NT2/D1 (cell line): ENCODE measurements at regions not wholly inside any gene's neighbourhood (a gene's known extent, or its start where the extent isn't known, plus 50 kb on each side); places are given as distances from the start of the nearest gene placed in this dataset.
"Not testable (repeated sequence)": the region's sequence is repeated elsewhere in the genome, so short reads cannot be mapped to it uniquely, and the experiment has no call there.

Experiments used
- DNase-seq: peaks from one replicate; pipeline ENCODE4 v3.0.0-alpha.2; 2011; ENCODE audit warnings: low read depth, low spot score
- H3K27me3 ChIP-seq: 2 replicates; pipeline ENCODE4 v1.6.0; 2011; ENCODE audit warnings: mild to moderate bottlenecking; ENCODE audit not compliant: insufficient read length, insufficient read depth
- H3K36me3 ChIP-seq: 2 replicates; pipeline ENCODE4 v1.6.1; 2011; ENCODE audit warnings: mild to moderate bottlenecking, low read length, mixed read lengths; ENCODE audit not compliant: insufficient read depth, insufficient read length
- H3K4me1 ChIP-seq: 2 replicates; pipeline ENCODE4 v1.5.1; 2011; ENCODE audit not compliant: insufficient read depth, insufficient read length
- H3K4me3 ChIP-seq: 2 replicates; pipeline ENCODE4 v1.5.1; 2011; ENCODE audit warnings: low read depth; ENCODE audit not compliant: insufficient read length
- H3K9ac ChIP-seq: 2 replicates; pipeline ENCODE4 v1.6.0; 2011; ENCODE audit warnings: low read depth; ENCODE audit not compliant: insufficient read length
- H3K9me3 ChIP-seq: 2 replicates; pipeline ENCODE4 v1.5.1; 2011; ENCODE audit warnings: mild to moderate bottlenecking, low read length; ENCODE audit not compliant: insufficient read depth
- SUZ12 ChIP-seq: IDR thresholded peaks from 2 replicates; pipeline ENCODE4 v1.6.1; 2011; ENCODE audit not compliant: insufficient read length, insufficient read depth; ENCODE audit errors: extremely low read depth
- YY1 ChIP-seq: IDR thresholded peaks from 2 replicates; pipeline ENCODE4 v1.6.1; 2011; ENCODE audit not compliant: insufficient read length, insufficient read depth
- ZNF274 ChIP-seq: IDR thresholded peaks from 2 replicates; pipeline ENCODE4 v1.6.1; 2011; ENCODE audit warnings: mild to moderate bottlenecking, low read depth, low read length

DNA sequence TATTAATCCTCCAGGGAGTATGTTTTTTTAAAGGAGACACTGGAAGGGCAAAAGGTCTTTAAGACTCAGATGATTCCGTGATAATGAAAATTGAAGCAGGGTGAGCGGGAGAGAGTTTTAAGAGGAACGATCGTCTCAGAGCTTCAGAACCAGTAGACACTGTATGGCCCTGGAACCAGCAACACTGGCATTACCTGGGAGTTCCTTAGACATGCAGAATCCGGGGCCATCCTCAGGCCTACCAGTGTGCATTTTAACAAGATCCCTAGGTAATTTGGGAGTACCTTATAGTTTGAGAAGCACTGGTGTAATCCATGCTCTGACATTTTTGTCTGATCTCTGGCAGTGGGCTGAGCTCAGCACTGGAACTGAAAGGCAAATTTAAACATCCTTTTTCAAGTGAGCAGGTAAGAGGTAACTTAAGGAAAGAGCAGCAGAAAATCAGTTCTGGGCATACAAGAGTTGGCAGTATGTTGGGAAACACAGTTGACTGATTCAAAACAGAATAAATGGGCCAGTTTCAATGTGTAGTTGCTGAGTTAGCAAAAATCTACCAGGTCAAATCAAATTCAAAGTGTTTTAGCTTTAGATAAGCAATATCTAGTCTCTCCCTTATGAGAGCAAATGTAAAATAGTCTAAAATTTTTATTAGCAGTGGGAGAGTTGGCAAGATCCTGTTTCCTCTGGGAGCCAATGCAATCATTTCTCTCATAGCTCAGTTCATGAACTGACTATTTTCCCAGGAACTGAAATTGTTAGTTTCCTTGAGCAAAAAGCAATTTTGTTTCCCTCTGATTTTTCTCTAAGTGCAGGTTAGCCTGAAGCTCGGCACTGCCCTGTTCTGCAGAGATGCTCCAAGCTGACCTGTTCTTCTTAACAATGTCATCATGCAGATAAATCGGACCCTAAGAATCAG is 97.2 kb upstream of the ELMO1 start:
- peaks cover 2% of the 10 kb centered on the region for H3K4me1 ChIP-seq
- TF ChIP-seq ZNF274 (no peak), SUZ12 (no peak), YY1 (no peak)
- no peaks in the 10 kb centered on the region for H3K27me3 ChIP-seq
- H3K4me3 ChIP-seq = no peak overlapping the region
- H3K9ac ChIP-seq = no peak overlapping the region
- DNase-seq = no peak
- H3K9me3 ChIP-seq = no peaks in the 10 kb centered on the region
- H3K36me3 ChIP-seq = no peaks in the 10 kb centered on the region

GRCh38 chr7:37546677-37547076 is 98.0 kb upstream of the ELMO1 start:
- TF ChIP-seq SUZ12 (no peak), YY1 (no peak), ZNF274 (no peak)
- Histone ChIP-seq H3K9ac (no peak overlapping the region), H3K27me3 (no peaks in the 10 kb centered on the region), H3K9me3 (no peaks in the 10 kb centered on the region), H3K4me3 (no peak overlapping the region), H3K4me1 (peaks cover 7% of the 10 kb centered on the region), H3K36me3 (no peaks in the 10 kb centered on the region)
- no peak for DNase-seq

DNA sequence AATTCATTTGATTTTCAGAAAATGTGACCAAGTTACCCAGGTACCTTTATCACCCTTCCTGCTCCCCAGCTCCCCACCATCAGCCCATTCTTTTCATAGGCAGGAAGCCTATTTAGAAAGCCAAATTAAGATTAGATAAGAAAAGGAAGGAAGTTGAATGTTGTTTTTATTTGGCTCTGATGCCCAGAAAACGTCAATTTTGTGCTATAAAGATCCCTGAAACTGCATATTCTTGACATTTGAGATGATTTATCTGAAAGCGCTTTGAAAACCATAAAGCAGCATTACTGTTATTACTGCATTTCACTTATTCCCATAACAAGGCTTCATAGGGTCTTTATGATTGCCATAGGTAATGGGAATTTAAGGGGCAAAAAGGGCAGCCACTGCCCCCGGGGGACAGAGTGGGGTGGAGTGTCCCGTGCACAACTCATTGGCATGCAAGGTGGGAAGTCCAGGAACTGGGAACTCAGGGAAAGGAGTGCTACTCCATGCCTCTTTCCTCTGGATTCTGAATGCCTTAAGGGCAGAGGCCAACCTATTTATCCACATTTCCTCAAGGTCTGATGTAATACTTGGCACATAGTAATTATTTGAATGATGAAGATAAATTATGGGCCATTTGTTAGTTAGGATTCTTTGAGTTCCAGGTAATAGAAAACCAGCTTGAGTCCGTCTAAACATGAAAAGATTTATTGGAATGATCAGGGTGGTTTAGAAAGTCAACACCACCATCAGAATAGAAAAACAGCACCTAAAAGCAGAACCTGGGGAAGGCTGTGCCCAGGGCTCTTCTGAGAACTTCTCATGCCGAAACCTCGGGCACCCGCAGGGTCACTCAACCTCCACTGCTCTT is 100.6 kb upstream of the ELMO1 start:
- Histone ChIP-seq H3K27me3 (no peaks in the 10 kb centered on the region), H3K36me3 (no peaks in the 10 kb centered on the region), H3K4me1 (peaks cover 7% of the 10 kb centered on the region), H3K4me3 (no peak overlapping the region), H3K9ac (no peak overlapping the region), H3K9me3 (no peaks in the 10 kb centered on the region)
- DNase-seq = no peak
- TF ChIP-seq YY1 = no peak
- no peak for TF ChIP-seq SUZ12
- no peak for TF ChIP-seq ZNF274

DNA sequence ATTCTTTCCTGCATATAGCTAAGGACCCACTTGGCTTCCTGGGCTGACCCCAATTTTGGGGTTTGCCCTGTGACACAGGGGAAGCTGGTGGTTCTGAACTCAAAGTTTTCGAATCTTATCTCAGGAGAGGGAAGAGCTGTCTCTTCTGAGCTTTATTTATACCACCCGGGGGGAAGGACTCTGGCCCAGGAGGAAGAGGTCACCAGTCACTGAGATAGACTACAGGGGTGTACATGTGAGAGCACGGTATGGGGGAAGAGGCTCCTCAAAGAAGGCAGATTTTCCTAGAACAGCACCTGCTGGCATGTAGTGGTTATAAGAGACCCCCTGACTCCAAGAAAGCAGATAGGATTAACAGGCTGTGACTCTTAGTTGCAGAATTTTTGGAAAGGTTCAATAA is 101.8 kb upstream of the ELMO1 start:
- TF ChIP-seq YY1 = no peak
- no peak for TF ChIP-seq SUZ12
- no peak for TF ChIP-seq ZNF274
- Histone ChIP-seq H3K27me3 (no peaks in the 10 kb centered on the region), H3K4me1 (peaks cover 7% of the 10 kb centered on the region), H3K9ac (no peak overlapping the region), H3K36me3 (no peaks in the 10 kb centered on the region), H3K9me3 (peaks cover 7% of the 10 kb centered on the region; the same call in 1 of the 2 replicates), H3K4me3 (no peak overlapping the region)
- no peak for DNase-seq

GRCh38 chr7:37550872-37551271 is 102.2 kb upstream of the ELMO1 start:
- peaks cover 7% of the 10 kb centered on the region for H3K4me1 ChIP-seq
- TF ChIP-seq SUZ12 (no peak), YY1 (no peak), ZNF274 (no peak)

DNA sequence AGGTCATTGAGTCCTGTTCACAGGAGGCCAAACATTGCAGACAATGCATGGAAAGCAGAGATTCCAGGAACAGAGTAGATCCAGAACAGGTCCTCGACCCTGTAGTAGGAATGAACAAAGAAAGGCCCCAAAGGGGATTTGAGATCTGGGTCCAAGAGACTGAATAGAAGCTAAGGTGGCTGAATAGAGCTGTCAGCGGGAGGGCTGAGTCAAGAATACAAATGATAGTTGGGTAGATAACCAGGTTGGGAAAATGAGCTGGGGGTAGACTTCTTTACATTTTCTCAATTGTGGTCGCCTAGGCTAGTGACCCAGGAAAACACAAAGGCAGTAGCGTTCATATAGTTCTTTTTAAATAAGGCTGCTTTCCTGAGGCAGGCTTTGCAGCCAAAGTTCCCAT is 103.4 kb upstream of the ELMO1 start:
- no peaks in the 10 kb centered on the region for H3K36me3 ChIP-seq
- DNase-seq = peak; percentile 73
- no peak overlapping the region for H3K9ac ChIP-seq
- peaks cover 7% of the 10 kb centered on the region for H3K4me1 ChIP-seq
- TF ChIP-seq SUZ12 (no peak), ZNF274 (no peak), YY1 (no peak)
- H3K9me3 ChIP-seq = peaks cover 8% of the 10 kb centered on the region; the same call in 1 of the 2 replicates
- no peaks in the 10 kb centered on the region for H3K27me3 ChIP-seq
- no peak overlapping the region for H3K4me3 ChIP-seq

More at GRCh38 chr7:37550872-37551271, 102.2 kb upstream of the ELMO1 start:
- no peaks in the 10 kb centered on the region for H3K36me3 ChIP-seq
- H3K9ac ChIP-seq = no peak overlapping the region
- DNase-seq = no peak
- H3K9me3 ChIP-seq = peaks cover 8% of the 10 kb centered on the region; the same call in 1 of the 2 replicates
- H3K4me3 ChIP-seq = no peak overlapping the region
- H3K27me3 ChIP-seq = no peaks in the 10 kb centered on the region

- not testable (repeated sequence) for DNase-seq, H3K36me3 ChIP-seq, H3K4me3 ChIP-seq, H3K27me3 ChIP-seq, H3K9ac ChIP-seq, H3K4me1 ChIP-seq, H3K9me3 ChIP-seq
Measured at GRCh38 chr7:37552439-37552838, 103.8 kb upstream of the ELMO1 start.
